ENCODE measurements at regions not wholly inside any gene's neighbourhood (a gene's known extent, or its start where the extent isn't known, plus 50 kb on each side); places are given as distances from the start of the nearest gene placed in this dataset.

- TF ChIP-seq POLR2A (IDR thresholded peaks at IDR 0.05; ENCODE audit: low read depth, low read length) (no peak), CTCF (IDR thresholded peaks at IDR 0.05; ENCODE audit: extremely low read depth in 1 of 2, insufficient read depth in 1 of 2, low read depth in 1 of 2, low read length in 2 of 2) (no peak), EZH2 (IDR thresholded peaks at IDR 0.05; ENCODE audit: borderline replicate concordance, low read depth, low read length, severe bottlenecking) (no peak), MAX (IDR thresholded peaks at IDR 0.05; ENCODE audit: insufficient read depth, insufficient read length) (no peak), POLR2AphosphoS5 (IDR thresholded peaks at IDR 0.05; ENCODE audit: insufficient read depth, low read depth, low read length) (no peak), JUN (IDR thresholded peaks at IDR 0.05; ENCODE audit: borderline replicate concordance, insufficient read depth, insufficient read length, low read depth) (no peak), GATA2 (IDR thresholded peaks at IDR 0.05; ENCODE audit: insufficient read depth, insufficient read length, low read depth, low read length) (no peak), MYC (IDR thresholded peaks at IDR 0.05; ENCODE audit: low read depth, low read length) (no peak), FOS (IDR thresholded peaks at IDR 0.05; ENCODE audit: borderline replicate concordance, insufficient read depth, low read length) (no peak)
Observed at GRCh38 chrX:127259742-127260141, 440.2 kb downstream of the PRR32 start.

Measured in endothelial cell of umbilical vein (primary cell).